GM19023 (cell line): ENCODE measurements at regions not wholly inside any gene's neighbourhood (a gene's known extent, or its start where the extent isn't known, plus 50 kb on each side); places are given as distances from the start of the nearest gene placed in this dataset.
"Not testable (repeated sequence)": the region's sequence is repeated elsewhere in the genome, so short reads cannot be mapped to it uniquely, and the experiment has no call there.

ENCODE experiments used
- ATAC-seq: cut with Tn5 transposase; IDR thresholded peaks from one replicate; pipeline ENCODE4 v1.9.1; 2021; ENCODE audit warnings: mild to moderate bottlenecking, moderate library complexity; ENCODE audit not compliant: unreplicated experiment

DNA sequence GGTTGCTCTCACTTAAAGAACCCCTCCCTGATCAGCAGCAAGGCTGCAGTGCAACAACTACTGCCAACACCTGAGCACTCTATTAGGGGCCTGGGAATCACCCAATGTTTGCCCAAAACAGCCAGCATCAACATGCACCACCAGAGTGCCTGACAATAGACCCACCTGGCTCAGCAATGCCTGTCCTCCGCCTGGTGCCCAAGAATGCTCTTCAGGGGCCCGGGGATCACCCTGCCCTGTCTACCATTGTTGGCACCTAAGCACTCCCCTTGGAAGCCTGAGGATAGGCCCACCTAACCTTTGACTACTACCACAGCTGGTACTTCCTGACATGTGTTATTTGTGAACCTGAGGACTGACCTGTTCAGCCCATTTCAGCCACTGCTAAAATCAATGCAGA, 1363.1 kb upstream of the PRR20A start:
- no peak for ATAC-seq

DNA sequence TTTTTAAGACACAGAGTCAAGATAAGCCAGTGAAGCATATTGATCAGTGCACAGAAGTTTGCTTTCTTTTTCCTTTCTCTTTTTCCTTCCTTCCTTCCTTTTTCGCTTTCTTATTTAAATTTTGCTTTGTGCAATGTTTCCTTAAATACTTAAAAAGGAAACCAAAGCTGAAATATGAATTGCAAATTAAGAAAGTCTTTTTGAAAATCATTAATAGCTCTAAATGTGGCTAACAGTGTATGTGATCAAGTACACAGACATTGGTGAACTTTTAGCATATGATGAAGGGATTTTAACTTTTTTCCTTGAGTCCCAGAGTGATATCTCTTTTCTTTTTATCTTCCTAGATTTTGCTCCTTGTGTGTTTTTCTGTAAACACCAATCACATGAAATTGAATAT, 1356.9 kb upstream of the PRR20A start:
- no peak for ATAC-seq

DNA sequence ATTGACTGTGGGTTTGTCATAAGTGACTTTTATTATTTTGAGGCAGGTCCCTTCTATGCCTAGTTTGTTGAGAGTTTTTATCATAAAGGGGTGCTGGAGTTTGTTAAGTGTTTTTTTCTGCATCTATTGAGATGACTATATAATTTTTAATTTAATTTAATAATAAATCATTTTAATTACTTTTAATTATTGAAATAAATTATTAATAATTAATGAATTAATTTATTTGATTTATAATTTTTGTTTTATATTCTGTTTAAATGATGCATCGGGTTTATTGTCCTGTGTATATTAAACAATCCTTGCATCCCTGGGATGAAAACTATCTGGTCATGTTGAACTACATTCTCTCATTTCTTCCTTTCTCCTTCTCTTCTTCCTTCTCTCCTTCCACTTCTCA, 1352.2 kb upstream of the PRR20A start:
- no peak for ATAC-seq

DNA sequence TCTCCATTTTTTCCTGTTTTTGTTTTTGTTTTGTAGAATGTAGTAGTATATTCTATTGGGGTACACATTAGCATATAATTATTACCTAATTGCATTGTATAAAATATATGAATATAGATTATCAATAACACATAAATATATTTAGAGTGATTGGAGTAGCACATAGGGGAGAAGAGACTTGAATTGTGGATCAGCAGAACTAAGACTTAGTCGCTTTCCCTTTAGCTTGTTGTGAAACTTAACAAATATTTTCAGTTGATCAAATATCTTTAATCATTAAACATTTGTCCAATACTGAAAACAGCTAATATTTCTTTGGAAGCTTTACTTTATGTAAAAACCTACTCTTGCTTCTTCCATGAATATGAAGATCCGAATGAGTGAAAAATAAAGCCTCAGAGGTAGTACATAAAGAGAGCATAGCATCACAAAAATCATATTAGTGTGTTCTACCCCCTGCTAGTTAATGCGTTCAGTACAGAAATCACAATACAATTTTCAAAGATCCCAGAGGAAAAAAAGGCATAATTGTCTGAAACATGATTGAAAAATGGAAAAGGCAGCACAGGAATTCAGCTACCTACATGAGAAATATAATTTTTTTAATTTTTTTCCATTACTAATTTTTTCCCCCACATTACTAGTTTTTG, 1348.0 kb upstream of the PRR20A start:
- ATAC-seq: no peak

- no peak for ATAC-seq
These were observed 1325.2 kb upstream of the PRR20A start for GRCh38 chr13:55815458-55816033.

DNA sequence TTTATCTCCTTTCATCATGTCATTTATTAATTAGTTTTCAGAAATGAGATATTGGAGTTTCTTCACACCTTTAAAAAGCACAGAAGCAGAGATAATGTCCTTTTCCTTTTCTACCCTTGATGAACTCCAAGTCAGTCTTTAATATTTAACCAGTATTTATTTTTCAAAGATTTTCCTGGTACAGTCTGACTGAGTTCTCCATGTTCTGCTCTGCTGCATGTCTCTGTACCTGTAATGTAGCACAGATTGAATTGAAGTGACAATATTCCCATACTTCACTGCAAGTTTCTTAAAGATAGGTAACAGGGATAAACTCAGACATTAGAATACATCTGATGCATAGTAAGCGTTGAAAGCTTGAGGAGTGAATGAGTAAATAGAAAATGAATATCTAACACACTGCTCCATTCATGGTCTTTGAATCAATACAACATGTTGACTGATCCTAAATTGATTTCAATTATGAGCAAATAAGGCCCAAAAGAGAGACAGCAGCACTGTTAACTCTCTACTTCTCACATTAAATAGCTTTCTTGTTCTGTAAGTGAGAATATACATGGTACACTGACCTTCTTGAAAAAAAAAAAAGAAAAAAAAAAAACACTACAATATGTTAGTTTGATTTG, 1323.6 kb upstream of the PRR20A start:
- no peak for ATAC-seq

DNA sequence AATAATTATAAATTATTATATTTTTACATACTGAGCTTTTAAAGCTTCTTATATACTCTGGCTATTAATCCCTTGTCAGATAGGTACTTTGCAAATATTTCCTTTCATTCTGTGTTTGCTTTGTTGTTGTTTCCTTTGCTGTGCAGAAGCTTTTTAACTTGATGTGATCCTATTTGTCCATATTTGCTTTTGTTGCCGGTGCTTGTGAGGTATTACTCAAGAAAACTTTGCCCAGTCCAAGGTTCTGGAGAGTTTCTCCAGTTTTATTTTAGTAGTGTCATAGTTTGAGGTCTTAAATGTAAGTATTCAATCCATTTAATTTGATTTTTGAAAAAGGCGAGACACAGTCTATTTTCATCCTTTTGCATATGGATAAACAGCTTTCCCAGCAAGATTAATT, 1319.9 kb upstream of the PRR20A start:
- ATAC-seq: no peak

DNA sequence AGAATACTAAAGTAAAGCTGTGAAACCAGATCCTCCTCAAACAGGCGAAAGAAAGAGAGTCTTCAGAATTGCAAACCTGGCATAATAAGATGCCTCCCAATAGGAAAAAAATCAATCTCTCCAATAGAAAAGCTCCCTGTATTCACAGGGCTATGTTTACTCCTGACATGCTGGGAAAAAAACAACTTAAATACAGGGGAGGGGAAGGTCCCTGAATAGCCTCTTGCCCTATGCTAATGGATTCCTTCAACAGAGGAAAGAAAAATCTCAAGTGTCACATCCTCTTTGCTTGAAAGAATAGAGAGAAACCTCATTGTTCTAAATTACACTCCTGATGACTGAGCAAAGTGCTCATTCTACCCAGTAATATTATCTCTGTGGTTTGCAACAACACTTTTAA, 1271.1 kb upstream of the PRR20A start:
- no peak for ATAC-seq

GRCh38 chr13:55887561-55887960, 1253.2 kb upstream of the PRR20A start:
- no peak for ATAC-seq

- ATAC-seq: no peak
These were observed 1247.2 kb upstream of the PRR20A start for GRCh38 chr13:55893540-55893939.

DNA sequence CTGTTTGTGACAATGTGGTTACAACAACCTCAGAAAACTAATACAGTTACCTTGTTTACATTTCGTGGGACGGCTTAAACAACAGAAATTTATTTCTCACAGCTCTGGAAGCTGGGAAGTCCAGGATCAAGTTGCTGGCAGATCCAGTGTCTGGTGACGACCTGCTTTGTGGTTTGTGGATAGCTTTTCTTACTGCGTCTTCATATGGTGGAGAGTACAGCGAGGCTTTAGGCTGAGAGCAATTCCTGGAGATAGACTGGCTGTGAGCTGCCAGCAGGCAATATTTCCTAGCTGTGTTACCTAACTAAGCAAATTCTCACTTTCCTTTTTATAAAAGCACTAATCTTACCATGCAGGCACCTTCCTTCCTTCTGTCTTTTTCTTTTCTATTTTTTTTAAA, 1203.5 kb upstream of the PRR20A start:
- ATAC-seq: no peak

DNA sequence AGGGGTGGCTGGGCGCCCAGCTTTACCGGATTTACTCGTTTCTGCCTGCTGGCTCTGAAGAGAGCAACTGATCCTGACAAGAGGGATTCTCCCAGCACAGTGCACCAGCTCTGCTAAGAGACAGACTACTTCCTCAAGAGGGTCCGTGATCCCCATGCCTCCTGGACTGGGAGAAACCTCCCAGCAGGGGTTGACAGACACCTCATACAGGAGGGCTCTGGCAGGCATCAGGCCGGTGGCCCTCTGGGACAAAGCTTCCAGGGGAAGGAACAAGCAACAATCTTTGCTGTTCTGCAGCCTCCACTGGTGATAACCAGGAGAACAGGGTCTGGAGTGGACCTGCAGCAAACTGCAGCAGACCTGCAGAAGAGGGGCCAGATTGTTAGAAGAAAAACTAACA, 1192.5 kb upstream of the PRR20A start:
- ATAC-seq: no peak

DNA sequence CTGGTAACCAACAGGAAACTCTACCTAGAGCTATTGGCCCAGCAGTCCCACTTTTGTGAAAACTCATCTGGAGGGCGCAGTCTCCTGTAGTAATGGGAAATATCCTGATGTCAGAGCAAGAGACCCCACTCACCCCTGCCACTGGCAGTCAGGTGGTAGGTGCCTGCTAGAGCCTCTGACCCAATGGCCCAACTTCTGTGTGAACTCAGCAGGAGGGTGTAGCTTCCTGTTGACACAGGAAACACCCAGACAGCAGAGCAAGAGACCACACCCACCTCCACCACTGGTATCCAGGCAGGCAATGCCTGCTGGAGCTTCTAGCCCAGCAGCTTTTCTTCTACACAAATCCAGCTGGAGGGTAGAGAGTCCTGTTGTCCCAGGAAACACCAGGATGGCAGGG, 1176.8 kb upstream of the PRR20A start:
- no peak for ATAC-seq

DNA sequence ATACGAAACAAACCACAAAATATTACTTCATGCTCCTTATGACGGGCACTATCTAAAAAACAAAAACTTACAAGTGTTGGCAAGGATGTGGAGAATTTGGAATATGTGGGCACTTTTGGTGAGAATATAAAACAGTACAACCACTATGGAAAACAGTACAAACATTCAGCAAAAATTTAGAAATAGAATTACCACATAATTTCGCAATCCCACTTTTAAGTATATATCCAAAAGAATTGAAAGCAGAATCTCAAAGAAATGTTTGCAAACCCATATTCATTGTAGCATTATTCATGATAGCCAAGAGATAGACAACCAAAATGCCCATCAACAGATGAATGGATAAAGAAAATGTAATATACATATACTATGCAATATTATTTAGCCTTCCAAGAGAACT, 1173.7 kb upstream of the PRR20A start:
- ATAC-seq: no peak

DNA sequence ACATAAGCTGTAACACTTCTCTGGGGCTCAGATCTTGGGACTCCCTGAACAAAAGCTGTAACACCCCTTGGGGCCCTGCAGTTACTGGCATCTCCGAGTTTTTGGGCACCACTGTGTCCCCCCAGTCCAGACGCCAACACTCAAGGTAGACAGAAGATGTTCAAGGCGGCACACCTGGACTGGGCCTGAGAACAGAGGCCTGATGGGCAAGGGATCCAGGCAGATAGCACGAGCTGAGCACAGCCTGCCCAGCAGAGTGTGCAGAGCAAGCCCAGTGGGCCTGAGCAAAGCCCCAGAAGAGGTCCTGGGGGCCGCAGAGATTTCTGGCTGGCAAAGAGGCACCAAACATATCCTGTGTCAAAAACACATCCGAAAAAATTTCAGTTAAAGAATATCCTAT, 1163.3 kb upstream of the PRR20A start:
- ATAC-seq: no peak

- ATAC-seq: no peak
These were observed 1159.3 kb upstream of the PRR20A start for GRCh38 chr13:55981381-55981780.

DNA sequence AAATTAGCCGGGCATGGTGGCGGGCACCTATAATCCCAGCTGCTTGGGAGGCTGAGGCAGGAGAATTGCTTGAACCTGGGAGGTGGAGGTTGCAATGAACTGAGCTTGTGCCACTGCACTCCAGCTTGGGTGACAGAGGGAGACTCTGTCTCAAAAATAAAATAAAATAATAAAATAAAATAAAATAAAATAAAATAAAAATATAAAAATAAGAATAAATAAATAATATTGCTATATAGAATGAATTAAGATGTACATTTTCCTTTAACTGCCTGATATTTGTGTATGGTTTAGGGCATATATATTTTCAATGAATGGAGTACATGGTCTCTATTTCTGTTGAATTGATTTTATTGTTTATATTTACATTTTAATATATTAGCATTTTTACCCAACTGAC, 1156.7 kb upstream of the PRR20A start:
- not testable (repeated sequence) for ATAC-seq

- no peak for ATAC-seq
These were observed 1150.1 kb upstream of the PRR20A start for GRCh38 chr13:55990631-55991030.

DNA sequence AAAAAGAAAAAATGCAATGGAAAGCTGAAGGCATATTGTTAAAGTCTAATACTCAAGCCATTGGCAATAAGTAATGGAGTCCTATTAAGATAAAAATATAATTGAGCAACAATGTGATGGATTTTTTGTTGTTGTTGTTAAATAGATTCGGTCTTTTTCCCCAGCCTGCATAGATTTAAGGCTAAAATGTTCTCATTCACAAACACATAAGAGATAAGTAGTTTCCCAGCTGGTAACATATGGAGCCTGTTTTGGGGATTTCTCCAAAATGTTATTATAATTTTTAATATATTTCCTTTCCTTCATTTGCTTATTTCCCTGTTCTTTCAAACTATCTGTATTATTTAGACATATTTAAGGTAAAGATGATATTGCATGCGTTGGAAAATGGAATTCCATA, 1149.1 kb upstream of the PRR20A start:
- ATAC-seq: no peak

DNA sequence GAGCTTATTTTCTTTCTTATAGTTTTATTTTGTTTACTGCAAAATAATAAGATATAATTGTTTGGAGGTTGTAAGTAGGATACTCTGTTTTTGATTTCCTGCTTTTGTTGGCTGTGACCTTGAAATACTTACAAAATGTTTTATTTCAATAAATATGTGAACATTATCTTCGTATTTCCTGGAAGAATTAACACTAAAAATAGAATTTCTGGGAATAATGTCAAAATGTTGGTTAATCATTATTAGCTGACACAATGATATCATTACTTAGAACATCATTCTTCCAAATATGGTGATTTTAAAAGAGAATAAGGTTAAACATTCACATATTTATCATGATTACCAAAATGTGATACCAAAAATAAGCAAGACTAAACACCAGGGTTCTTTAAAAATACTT, 1148.6 kb upstream of the PRR20A start:
- ATAC-seq: no peak

DNA sequence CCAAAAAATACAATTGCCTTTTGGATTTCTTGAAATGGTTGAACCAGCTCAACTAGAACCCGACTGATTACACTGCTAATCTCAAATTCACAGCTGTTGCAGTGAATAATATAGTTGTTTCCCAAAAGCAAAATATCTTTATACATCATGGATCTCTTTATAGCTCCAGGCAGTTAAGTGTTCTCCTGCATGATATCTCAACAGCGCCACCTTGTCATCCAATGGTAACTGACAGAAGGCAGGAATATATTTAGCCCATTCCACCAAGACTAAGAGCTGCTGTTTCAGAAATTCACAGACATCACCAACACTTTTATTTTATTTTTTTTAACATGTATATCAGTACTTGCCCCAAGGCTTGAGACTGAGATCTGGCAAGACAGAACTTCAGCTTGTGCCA, 1141.0 kb upstream of the PRR20A start:
- no peak for ATAC-seq

DNA sequence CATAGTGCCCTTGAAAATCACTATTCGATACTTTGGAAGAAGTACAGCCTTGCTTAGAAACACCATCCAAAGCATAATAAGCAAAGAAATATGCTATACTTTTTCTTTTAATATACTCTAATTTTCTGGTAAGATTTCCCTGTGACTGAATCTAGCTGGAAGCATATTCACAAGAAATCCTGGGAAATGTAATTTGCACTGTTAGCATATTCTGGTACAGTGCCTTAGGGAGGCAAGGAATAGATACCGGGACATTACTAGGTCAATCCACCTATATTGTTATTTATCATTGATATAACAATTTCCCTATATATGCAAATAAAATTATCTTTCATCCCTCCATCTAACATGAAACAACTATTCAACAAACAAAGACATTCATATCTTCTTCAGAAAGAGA, 1131.3 kb upstream of the PRR20A start:
- ATAC-seq: no peak

DNA sequence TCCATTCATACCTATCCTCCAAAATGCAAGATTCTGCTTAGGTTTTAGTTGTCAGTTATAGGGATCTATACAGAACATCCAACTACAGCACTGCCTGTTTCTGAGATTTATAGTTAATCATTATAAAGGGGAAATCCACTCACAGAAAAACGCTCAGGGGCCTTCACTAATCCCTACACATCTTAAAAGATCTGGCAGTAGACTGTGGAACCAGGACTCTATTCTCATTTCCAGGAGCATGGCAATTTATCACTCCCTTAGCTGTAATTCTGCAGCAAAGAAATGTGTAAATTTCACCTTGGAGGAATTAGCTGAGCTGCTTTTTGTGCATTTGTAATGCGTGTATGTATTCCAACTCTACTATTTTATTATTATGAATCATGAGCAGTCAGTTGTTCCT, 1128.1 kb upstream of the PRR20A start:
- ATAC-seq: no peak
